HEK293T (cell line): ENCODE measurements at regions not wholly inside any gene's neighbourhood (a gene's known extent, or its start where the extent isn't known, plus 50 kb on each side); places are given as distances from the start of the nearest gene placed in this dataset.

ENCODE experiments used
- ARNT ChIP-seq: fragments of 450-650 bp; IDR thresholded peaks from 2 replicates; pipeline ENCODE4 v1.6.1; 2017; ENCODE audit warnings: mild to moderate bottlenecking
- CTBP1 ChIP-seq: fragments of 450-650 bp; IDR thresholded peaks from 2 replicates; pipeline ENCODE4 v1.6.1; 2016; ENCODE audit warnings: borderline replicate concordance
- ELF4 ChIP-seq: fragments of 450-650 bp; IDR thresholded peaks from 2 replicates; pipeline ENCODE4 v1.6.1; 2017; ENCODE audit warnings: antibody characterized with exemption
- FOXA1 ChIP-seq: fragments of 450-650 bp; IDR thresholded peaks from 2 replicates; pipeline ENCODE4 v1.6.1; 2016; ENCODE audit warnings: mild to moderate bottlenecking
- FOXM1 ChIP-seq: fragments of 450-650 bp; IDR thresholded peaks from 2 replicates; pipeline ENCODE4 v1.6.1; 2017; ENCODE audit warnings: mild to moderate bottlenecking, borderline replicate concordance
- HDGF ChIP-seq: fragments of 450-650 bp; IDR thresholded peaks from 2 replicates; pipeline ENCODE4 v1.6.1; 2017; ENCODE audit warnings: antibody characterized with exemption, borderline replicate concordance
- SP1 ChIP-seq: fragments of 450-650 bp; IDR thresholded peaks from 2 replicates; pipeline ENCODE4 v1.6.1; 2017
- SUZ12 ChIP-seq: fragments of 450-650 bp; IDR thresholded peaks from 2 replicates; pipeline ENCODE4 v1.6.1; 2016; ENCODE audit warnings: mild to moderate bottlenecking
- TARDBP ChIP-seq: fragments of 450-650 bp; IDR thresholded peaks from 2 replicates; pipeline ENCODE4 v1.6.1; 2016
- ZNF384 ChIP-seq: fragments of 450-650 bp; IDR thresholded peaks from 2 replicates; pipeline ENCODE4 v1.6.1; 2016

GRCh38 chr3:67077656-67078055 is 79.5 kb downstream of the KBTBD8 start:
- TF ChIP-seq FOXM1 (no peak), HDGF (no peak), ZNF384 (no peak), SUZ12 (no peak), SP1 (no peak), FOXA1 (no peak), ELF4 (no peak), TARDBP (no peak), CTBP1 (no peak), ARNT (no peak)
